GM12878 (cell line): ENCODE measurements at regions not wholly inside any gene's neighbourhood (a gene's known extent, or its start where the extent isn't known, plus 50 kb on each side); places are given as distances from the start of the nearest gene placed in this dataset.

Experiments
- ATAC-seq: fragments of 200-7000 bp; cut with Tn5 transposase; 3 replicates; pipeline ENCODE4 v1.9.1; 2020; ENCODE audit warnings: mild to moderate bottlenecking, moderate library complexity
- BruUV-seq: library from RNA; stranded (reverse); fragments of 400-500 nt; replicated peaks from 2 replicates; lab custom pipeline; 2021; lab: Mats Ljungman, UMichigan
- CTCF ChIA-PET: fragments of 300-600 bp; sonication (Branson Sonifier 250); formaldehyde crosslinking; extraction: SDS; loops from one replicate; lab custom pipeline; 2021; ENCODE audit warnings: inconsistent platforms; lab: Yijun Ruan, JAX
- POLR2A ChIA-PET: fragments of 350-600 bp; formaldehyde crosslinking; extraction: SDS; loops from one replicate; lab custom pipeline; 2021; ENCODE audit warnings: inconsistent platforms; lab: Charles Lee
- RAD21 ChIA-PET: fragments of 300-600 bp; sonication (Branson Sonifier 250); formaldehyde crosslinking; loops from one replicate; lab custom pipeline; 2023; ENCODE audit warnings: antibody characterized with exemption; ENCODE audit not compliant: unreplicated experiment; lab: Charles Lee
- SMC1A ChIA-PET: fragments of 300-600 bp; sonication (Branson Sonifier 250); formaldehyde crosslinking; loops from one replicate; lab custom pipeline; 2023; ENCODE audit not compliant: unreplicated experiment, uncharacterized antibody; lab: Charles Lee
- DNase-seq: peaks from one replicate; pipeline ENCODE4 v3.0.0-alpha.2; 2011; ENCODE audit warnings: low read depth, low spot score
- FAIRE-seq: peaks from 3 replicates; lab custom pipeline; 2011; peaks lifted over from hg19 to GRCh38; lab: Jason Lieb, UNC
- H2AFZ ChIP-seq: 2 replicates; pipeline ENCODE4 v1.6.0; 2011; ENCODE audit warnings: low read depth, low read length, control low read depth; ENCODE audit not compliant: control insufficient read depth
- H3K27ac ChIP-seq: 2 replicates; pipeline ENCODE4 v1.5.1; 2011; ENCODE audit warnings: control low read depth; ENCODE audit not compliant: control insufficient read depth, insufficient read depth
- H3K27me3 ChIP-seq, 2 experiments: replicated peaks in 1 of 2; 2 replicates each; pipeline versions ENCODE4 v1.6.0 to v1.6.1; 2011; ENCODE audit warnings: low read length in 1 of 2; ENCODE audit not compliant: control insufficient read depth in 2 of 2, insufficient read depth in 2 of 2
- H3K36me3 ChIP-seq, 2 experiments: 2 replicates each; pipeline ENCODE4 v1.5.1; 2011; ENCODE audit warnings: low read length in 1 of 2; ENCODE audit not compliant: control insufficient read depth in 2 of 2, insufficient read depth in 2 of 2
- H3K4me1 ChIP-seq: 2 replicates; pipeline ENCODE4 v1.6.1; 2011; ENCODE audit warnings: mild to moderate bottlenecking, low read length, moderate library complexity, mixed read lengths; ENCODE audit not compliant: control insufficient read depth, insufficient read depth
- H3K4me2 ChIP-seq: 2 replicates; pipeline ENCODE4 v1.6.0; 2011; ENCODE audit warnings: control low read depth; ENCODE audit not compliant: control insufficient read depth, insufficient read depth
- H3K4me3 ChIP-seq: fragments of 200-600 bp; sonication (generic); 2 replicates; pipeline ENCODE4 v1.5.1; 2016
- H3K79me2 ChIP-seq: 2 replicates; pipeline ENCODE4 v1.6.0; 2011; ENCODE audit warnings: low read length; ENCODE audit not compliant: control insufficient read depth, insufficient read depth
- H3K9ac ChIP-seq: 2 replicates; pipeline ENCODE4 v1.8.0; 2011; ENCODE audit warnings: low read length, control low read depth, mixed read lengths; ENCODE audit not compliant: control insufficient read depth, insufficient read depth
- H3K9me3 ChIP-seq: replicated peaks from 3 replicates; pipeline ENCODE4 v1.5.1; 2011; ENCODE audit warnings: mild to moderate bottlenecking, low read length; ENCODE audit not compliant: control insufficient read depth, insufficient read depth
- H4K20me1 ChIP-seq: 2 replicates; pipeline ENCODE4 v1.6.0; 2011; ENCODE audit not compliant: control insufficient read depth, insufficient read depth
- ASH2L ChIP-seq: fragments of 300-600, 200-600 bp; sonication (generic); IDR thresholded peaks from 2 replicates; pipeline ENCODE4 v1.6.1; 2017; ENCODE audit warnings: low read depth, mild to moderate bottlenecking, borderline replicate concordance
- IKZF1 ChIP-seq: fragments of 450-650 bp; conservative IDR thresholded peaks from 2 replicates; pipeline ENCODE4 v1.6.1; 2017; ENCODE audit warnings: antibody characterized with exemption, mild to moderate bottlenecking
- JUNB ChIP-seq: IDR thresholded peaks from 2 replicates; pipeline ENCODE4 v1.6.1; 2016; ENCODE audit warnings: antibody characterized with exemption, mild to moderate bottlenecking
- SREBF1 ChIP-seq: IDR thresholded peaks from 2 replicates; pipeline ENCODE4 v1.6.1; 2012; ENCODE audit warnings: mild to moderate bottlenecking, low read length
- WGBS: methylation state at CpG from one replicate; pipeline ENCODE4 v1.1.6; 2016; ENCODE audit warnings: low lambda C conversion rate; ENCODE audit not compliant: insufficient replicate concordance, insufficient coverage; ENCODE audit errors: missing lambda C conversion rate; 5-methylcytosine and 5-hydroxymethylcytosine counted together
- in situ Hi-C: fragments of 300-500 bp; cut with MboI; formaldehyde crosslinking; loops from 9 replicates; pipeline ENCODE4 v1.14.3; 2018; ENCODE audit warnings: mixed read lengths
- intact Hi-C: fragments of 100-400 bp; cut with micrococcal nuclease; formaldehyde crosslinking; loops from one replicate; pipeline ENCODE4 v1.14.2; 2022; ENCODE audit not compliant: unreplicated experiment
- TF ChIP-seq, protein P1 (sequence below): fragments of 150-350 bp; IDR thresholded peaks from 2 replicates; pipeline ENCODE4 v1.6.1; 2014; ENCODE audit warnings: mild to moderate bottlenecking, low read depth, low read length
- TF ChIP-seq, protein P2 (sequence below): IDR thresholded peaks from 2 replicates; pipeline ENCODE4 v1.6.1; 2011; ENCODE audit warnings: mild to moderate bottlenecking, low read depth, low read length, moderate library complexity; ENCODE audit not compliant: insufficient replicate concordance
- TF ChIP-seq, protein P3 (sequence below): fragments of 450-650 bp; IDR thresholded peaks from 2 replicates; pipeline ENCODE4 v1.6.1; 2014; ENCODE audit warnings: mild to moderate bottlenecking
- TF ChIP-seq, protein P4 (sequence below): fragments of 450-650 bp; IDR thresholded peaks from 2 replicates; pipeline ENCODE4 v1.6.1; 2017; ENCODE audit warnings: mild to moderate bottlenecking, low read depth, inconsistent platforms; ENCODE audit not compliant: poor library complexity, severe bottlenecking
- TF ChIP-seq, protein P5 (sequence below), 3 experiments: IDR thresholded peaks in 2 of 3; conservative IDR thresholded peaks in 1 of 3; 2 replicates each; pipeline ENCODE4 v1.5.1; 2011; ENCODE audit warnings: low read depth in 3 of 3, low read length in 3 of 3, mild to moderate bottlenecking in 3 of 3, control low read depth in 2 of 3, moderate library complexity in 2 of 3, inconsistent platforms in 1 of 3, mixed read lengths in 1 of 3; ENCODE audit not compliant: control insufficient read depth in 2 of 3, insufficient read depth in 1 of 3; ENCODE audit errors: extremely low read depth in 1 of 3
- TF ChIP-seq, protein P6 (sequence below): fragments of 450-650 bp; IDR thresholded peaks from 2 replicates; pipeline ENCODE4 v1.6.1; 2018; ENCODE audit warnings: borderline replicate concordance, mild to moderate bottlenecking; ENCODE audit not compliant: partially characterized antibody
- TF ChIP-seq, protein P7 (sequence below): IDR thresholded peaks from 2 replicates; pipeline ENCODE4 v1.6.1; 2011; ENCODE audit warnings: low read depth, low read length, improper control_type of control experiment, borderline replicate concordance

DNA sequence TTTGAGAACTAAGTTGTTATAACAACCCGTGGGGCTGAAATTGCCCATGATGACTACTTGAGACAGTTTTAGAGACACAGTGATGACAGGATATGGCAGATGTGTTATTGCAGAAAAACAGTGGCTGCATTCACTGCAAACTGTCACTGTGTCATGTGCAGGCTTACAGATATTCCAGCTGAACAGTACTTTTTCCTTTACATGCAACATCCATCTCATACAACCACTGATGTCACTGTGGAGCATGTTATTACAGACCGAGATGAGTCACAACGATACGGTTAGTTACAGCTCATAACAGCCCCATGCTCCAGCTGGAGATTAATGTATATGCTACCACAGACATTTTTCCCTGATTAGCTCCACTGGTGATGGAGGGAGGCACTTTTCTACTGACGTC, 207.4 kb downstream of the TMA16 start:
- 12% methylated on average over 5 of the region's 5 CpGs for WGBS
- intact Hi-C loops (loop anchor here (2.0 kb wide), 2 partner anchors 39 to 43 kb away; no protein-coding TSS in a partner anchor), in situ Hi-C loops (no loop called here)
- RAD21 ChIA-PET, result interaction anchor here (0.7 to 1.1 kb wide), 3 partner anchors 24 to 146 kb away, joined by 3 to 5 read pairs (median 3); no protein-coding TSS in a partner anchor
- H4K20me1 ChIP-seq, result no peaks in the 10 kb centered on the region
- POLR2A ChIA-PET, result no interaction called here
- no peak overlapping the region for H3K4me3 ChIP-seq
- H3K79me2 ChIP-seq, result no peaks in the 10 kb centered on the region
- no peak overlapping the region for H3K27ac ChIP-seq
- H3K36me3 ChIP-seq, result no peaks in the 10 kb centered on the region
- H3K9ac ChIP-seq, result no peak overlapping the region
- ATAC-seq, result peak; percentile 93
- SMC1A ChIA-PET, result interaction anchor here (0.8 to 2.5 kb wide), 7 partner anchors 28 to 145 kb away, joined by 3 to 15 read pairs (median 3); no protein-coding TSS in a partner anchor
- peak; percentile 88 for FAIRE-seq
- H3K4me2 ChIP-seq, result peak overlapping the region; percentile 60; the same call in 1 of the 2 replicates
- no TSS peak for BruUV-seq
- H2AFZ ChIP-seq, result peak overlapping the region; percentile 55
- peaks cover 3% of the 10 kb centered on the region; the same call in 2 of the 3 replicates for H3K9me3 ChIP-seq
- peaks cover 9% of the 10 kb centered on the region; the same call in 1 of the 2 replicates for H3K4me1 ChIP-seq
- peak; percentile 49 for DNase-seq
- CTCF ChIA-PET, result interaction anchor here (1.0 to 2.6 kb wide), 8 partner anchors 25 to 152 kb away, joined by 3 to 7 read pairs (median 4); no protein-coding TSS in a partner anchor
- no peaks in the 10 kb centered on the region for H3K27me3 ChIP-seq
- TF ChIP-seq ASH2L, result no peak
- TF ChIP-seq, protein P1, sequence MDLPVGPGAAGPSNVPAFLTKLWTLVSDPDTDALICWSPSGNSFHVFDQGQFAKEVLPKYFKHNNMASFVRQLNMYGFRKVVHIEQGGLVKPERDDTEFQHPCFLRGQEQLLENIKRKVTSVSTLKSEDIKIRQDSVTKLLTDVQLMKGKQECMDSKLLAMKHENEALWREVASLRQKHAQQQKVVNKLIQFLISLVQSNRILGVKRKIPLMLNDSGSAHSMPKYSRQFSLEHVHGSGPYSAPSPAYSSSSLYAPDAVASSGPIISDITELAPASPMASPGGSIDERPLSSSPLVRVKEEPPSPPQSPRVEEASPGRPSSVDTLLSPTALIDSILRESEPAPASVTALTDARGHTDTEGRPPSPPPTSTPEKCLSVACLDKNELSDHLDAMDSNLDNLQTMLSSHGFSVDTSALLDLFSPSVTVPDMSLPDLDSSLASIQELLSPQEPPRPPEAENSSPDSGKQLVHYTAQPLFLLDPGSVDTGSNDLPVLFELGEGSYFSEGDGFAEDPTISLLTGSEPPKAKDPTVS, result no peak
- TF ChIP-seq, protein P2, sequence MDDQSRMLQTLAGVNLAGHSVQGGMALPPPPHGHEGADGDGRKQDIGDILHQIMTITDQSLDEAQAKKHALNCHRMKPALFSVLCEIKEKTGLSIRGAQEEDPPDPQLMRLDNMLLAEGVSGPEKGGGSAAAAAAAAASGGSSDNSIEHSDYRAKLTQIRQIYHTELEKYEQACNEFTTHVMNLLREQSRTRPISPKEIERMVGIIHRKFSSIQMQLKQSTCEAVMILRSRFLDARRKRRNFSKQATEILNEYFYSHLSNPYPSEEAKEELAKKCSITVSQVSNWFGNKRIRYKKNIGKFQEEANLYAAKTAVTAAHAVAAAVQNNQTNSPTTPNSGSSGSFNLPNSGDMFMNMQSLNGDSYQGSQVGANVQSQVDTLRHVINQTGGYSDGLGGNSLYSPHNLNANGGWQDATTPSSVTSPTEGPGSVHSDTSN, result no peak
- TF ChIP-seq, protein P3, sequence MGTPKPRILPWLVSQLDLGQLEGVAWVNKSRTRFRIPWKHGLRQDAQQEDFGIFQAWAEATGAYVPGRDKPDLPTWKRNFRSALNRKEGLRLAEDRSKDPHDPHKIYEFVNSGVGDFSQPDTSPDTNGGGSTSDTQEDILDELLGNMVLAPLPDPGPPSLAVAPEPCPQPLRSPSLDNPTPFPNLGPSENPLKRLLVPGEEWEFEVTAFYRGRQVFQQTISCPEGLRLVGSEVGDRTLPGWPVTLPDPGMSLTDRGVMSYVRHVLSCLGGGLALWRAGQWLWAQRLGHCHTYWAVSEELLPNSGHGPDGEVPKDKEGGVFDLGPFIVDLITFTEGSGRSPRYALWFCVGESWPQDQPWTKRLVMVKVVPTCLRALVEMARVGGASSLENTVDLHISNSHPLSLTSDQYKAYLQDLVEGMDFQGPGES, result no peak
- TF ChIP-seq, protein P4, sequence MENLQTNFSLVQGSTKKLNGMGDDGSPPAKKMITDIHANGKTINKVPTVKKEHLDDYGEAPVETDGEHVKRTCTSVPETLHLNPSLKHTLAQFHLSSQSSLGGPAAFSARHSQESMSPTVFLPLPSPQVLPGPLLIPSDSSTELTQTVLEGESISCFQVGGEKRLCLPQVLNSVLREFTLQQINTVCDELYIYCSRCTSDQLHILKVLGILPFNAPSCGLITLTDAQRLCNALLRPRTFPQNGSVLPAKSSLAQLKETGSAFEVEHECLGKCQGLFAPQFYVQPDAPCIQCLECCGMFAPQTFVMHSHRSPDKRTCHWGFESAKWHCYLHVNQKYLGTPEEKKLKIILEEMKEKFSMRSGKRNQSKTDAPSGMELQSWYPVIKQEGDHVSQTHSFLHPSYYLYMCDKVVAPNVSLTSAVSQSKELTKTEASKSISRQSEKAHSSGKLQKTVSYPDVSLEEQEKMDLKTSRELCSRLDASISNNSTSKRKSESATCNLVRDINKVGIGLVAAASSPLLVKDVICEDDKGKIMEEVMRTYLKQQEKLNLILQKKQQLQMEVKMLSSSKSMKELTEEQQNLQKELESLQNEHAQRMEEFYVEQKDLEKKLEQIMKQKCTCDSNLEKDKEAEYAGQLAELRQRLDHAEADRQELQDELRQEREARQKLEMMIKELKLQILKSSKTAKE, result no peak
- TF ChIP-seq, protein P5, sequence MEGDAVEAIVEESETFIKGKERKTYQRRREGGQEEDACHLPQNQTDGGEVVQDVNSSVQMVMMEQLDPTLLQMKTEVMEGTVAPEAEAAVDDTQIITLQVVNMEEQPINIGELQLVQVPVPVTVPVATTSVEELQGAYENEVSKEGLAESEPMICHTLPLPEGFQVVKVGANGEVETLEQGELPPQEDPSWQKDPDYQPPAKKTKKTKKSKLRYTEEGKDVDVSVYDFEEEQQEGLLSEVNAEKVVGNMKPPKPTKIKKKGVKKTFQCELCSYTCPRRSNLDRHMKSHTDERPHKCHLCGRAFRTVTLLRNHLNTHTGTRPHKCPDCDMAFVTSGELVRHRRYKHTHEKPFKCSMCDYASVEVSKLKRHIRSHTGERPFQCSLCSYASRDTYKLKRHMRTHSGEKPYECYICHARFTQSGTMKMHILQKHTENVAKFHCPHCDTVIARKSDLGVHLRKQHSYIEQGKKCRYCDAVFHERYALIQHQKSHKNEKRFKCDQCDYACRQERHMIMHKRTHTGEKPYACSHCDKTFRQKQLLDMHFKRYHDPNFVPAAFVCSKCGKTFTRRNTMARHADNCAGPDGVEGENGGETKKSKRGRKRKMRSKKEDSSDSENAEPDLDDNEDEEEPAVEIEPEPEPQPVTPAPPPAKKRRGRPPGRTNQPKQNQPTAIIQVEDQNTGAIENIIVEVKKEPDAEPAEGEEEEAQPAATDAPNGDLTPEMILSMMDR (IDR thresholded peaks at IDR 0.05 in 2 of 3, conservative IDR thresholded peaks at IDR 0.05 in 1 of 3; ENCODE audit: control insufficient read depth in 2 of 3, extremely low read depth in 1 of 3, insufficient read depth in 1 of 3, low read depth in 3 of 3, low read length in 3 of 3), result no peak
- TF ChIP-seq IKZF1, result peak; percentile 83
- TF ChIP-seq, protein P6, sequence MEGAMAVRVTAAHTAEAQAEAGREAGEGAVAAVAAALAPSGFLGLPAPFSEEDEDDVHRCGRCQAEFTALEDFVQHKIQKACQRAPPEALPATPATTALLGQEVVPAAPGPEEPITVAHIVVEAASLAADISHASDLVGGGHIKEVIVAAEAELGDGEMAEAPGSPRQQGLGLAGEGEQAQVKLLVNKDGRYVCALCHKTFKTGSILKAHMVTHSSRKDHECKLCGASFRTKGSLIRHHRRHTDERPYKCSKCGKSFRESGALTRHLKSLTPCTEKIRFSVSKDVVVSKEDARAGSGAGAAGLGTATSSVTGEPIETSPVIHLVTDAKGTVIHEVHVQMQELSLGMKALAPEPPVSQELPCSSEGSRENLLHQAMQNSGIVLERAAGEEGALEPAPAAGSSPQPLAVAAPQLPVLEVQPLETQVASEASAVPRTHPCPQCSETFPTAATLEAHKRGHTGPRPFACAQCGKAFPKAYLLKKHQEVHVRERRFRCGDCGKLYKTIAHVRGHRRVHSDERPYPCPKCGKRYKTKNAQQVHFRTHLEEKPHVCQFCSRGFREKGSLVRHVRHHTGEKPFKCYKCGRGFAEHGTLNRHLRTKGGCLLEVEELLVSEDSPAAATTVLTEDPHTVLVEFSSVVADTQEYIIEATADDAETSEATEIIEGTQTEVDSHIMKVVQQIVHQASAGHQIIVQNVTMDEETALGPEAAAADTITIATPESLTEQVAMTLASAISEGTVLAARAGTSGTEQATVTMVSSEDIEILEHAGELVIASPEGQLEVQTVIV, result no peak
- TF ChIP-seq SREBF1, result no peak
- peak; percentile 93 for TF ChIP-seq JUNB
- TF ChIP-seq, protein P7, sequence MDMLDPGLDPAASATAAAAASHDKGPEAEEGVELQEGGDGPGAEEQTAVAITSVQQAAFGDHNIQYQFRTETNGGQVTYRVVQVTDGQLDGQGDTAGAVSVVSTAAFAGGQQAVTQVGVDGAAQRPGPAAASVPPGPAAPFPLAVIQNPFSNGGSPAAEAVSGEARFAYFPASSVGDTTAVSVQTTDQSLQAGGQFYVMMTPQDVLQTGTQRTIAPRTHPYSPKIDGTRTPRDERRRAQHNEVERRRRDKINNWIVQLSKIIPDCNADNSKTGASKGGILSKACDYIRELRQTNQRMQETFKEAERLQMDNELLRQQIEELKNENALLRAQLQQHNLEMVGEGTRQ, result no peak
